GM12878 (cell line): ENCODE measurements at regions not wholly inside any gene's neighbourhood (a gene's known extent, or its start where the extent isn't known, plus 50 kb on each side); places are given as distances from the start of the nearest gene placed in this dataset.

Source experiments
- ATAC-seq: fragments of 200-7000 bp; cut with Tn5 transposase; 3 replicates; pipeline ENCODE4 v1.9.1; 2020; ENCODE audit warnings: mild to moderate bottlenecking, moderate library complexity
- BruUV-seq: library from RNA; stranded (reverse); fragments of 400-500 nt; replicated peaks from 2 replicates; lab custom pipeline; 2021; lab: Mats Ljungman, UMichigan
- CTCF ChIA-PET: fragments of 300-600 bp; sonication (Branson Sonifier 250); formaldehyde crosslinking; extraction: SDS; loops from one replicate; lab custom pipeline; 2021; ENCODE audit warnings: inconsistent platforms; lab: Yijun Ruan, JAX
- POLR2A ChIA-PET: fragments of 350-600 bp; formaldehyde crosslinking; extraction: SDS; loops from one replicate; lab custom pipeline; 2021; ENCODE audit warnings: inconsistent platforms; lab: Charles Lee
- RAD21 ChIA-PET: fragments of 300-600 bp; sonication (Branson Sonifier 250); formaldehyde crosslinking; loops from one replicate; lab custom pipeline; 2023; ENCODE audit warnings: antibody characterized with exemption; ENCODE audit not compliant: unreplicated experiment; lab: Charles Lee
- SMC1A ChIA-PET: fragments of 300-600 bp; sonication (Branson Sonifier 250); formaldehyde crosslinking; loops from one replicate; lab custom pipeline; 2023; ENCODE audit not compliant: unreplicated experiment, uncharacterized antibody; lab: Charles Lee
- DNase-seq: peaks from one replicate; pipeline ENCODE4 v3.0.0-alpha.2; 2011; ENCODE audit warnings: low read depth, low spot score
- FAIRE-seq: peaks from 3 replicates; lab custom pipeline; 2011; peaks lifted over from hg19 to GRCh38; lab: Jason Lieb, UNC
- H2AFZ ChIP-seq: 2 replicates; pipeline ENCODE4 v1.6.0; 2011; ENCODE audit warnings: low read depth, low read length, control low read depth; ENCODE audit not compliant: control insufficient read depth
- H3K27ac ChIP-seq: 2 replicates; pipeline ENCODE4 v1.5.1; 2011; ENCODE audit warnings: control low read depth; ENCODE audit not compliant: control insufficient read depth, insufficient read depth
- H3K27me3 ChIP-seq, 2 experiments: replicated peaks in 1 of 2; 2 replicates each; pipeline versions ENCODE4 v1.6.0 to v1.6.1; 2011; ENCODE audit warnings: low read length in 1 of 2; ENCODE audit not compliant: control insufficient read depth in 2 of 2, insufficient read depth in 2 of 2
- H3K36me3 ChIP-seq, 2 experiments: 2 replicates each; pipeline ENCODE4 v1.5.1; 2011; ENCODE audit warnings: low read length in 1 of 2; ENCODE audit not compliant: control insufficient read depth in 2 of 2, insufficient read depth in 2 of 2
- H3K4me1 ChIP-seq: 2 replicates; pipeline ENCODE4 v1.6.1; 2011; ENCODE audit warnings: mild to moderate bottlenecking, low read length, moderate library complexity, mixed read lengths; ENCODE audit not compliant: control insufficient read depth, insufficient read depth
- H3K4me2 ChIP-seq: 2 replicates; pipeline ENCODE4 v1.6.0; 2011; ENCODE audit warnings: control low read depth; ENCODE audit not compliant: control insufficient read depth, insufficient read depth
- H3K4me3 ChIP-seq: fragments of 200-600 bp; sonication (generic); 2 replicates; pipeline ENCODE4 v1.5.1; 2016
- H3K79me2 ChIP-seq: 2 replicates; pipeline ENCODE4 v1.6.0; 2011; ENCODE audit warnings: low read length; ENCODE audit not compliant: control insufficient read depth, insufficient read depth
- H3K9ac ChIP-seq: 2 replicates; pipeline ENCODE4 v1.8.0; 2011; ENCODE audit warnings: low read length, control low read depth, mixed read lengths; ENCODE audit not compliant: control insufficient read depth, insufficient read depth
- H3K9me3 ChIP-seq: replicated peaks from 3 replicates; pipeline ENCODE4 v1.5.1; 2011; ENCODE audit warnings: mild to moderate bottlenecking, low read length; ENCODE audit not compliant: control insufficient read depth, insufficient read depth
- H4K20me1 ChIP-seq: 2 replicates; pipeline ENCODE4 v1.6.0; 2011; ENCODE audit not compliant: control insufficient read depth, insufficient read depth
- CBX5 ChIP-seq: sonication (generic); IDR thresholded peaks from 2 replicates; pipeline ENCODE4 v1.6.1; 2016; ENCODE audit warnings: low read depth, moderate library complexity, mild to moderate bottlenecking, inconsistent platforms
- EP300 ChIP-seq, 2 experiments: fragments of 150-350 bp in 1 of 2; IDR thresholded peaks; 2 replicates each; pipeline ENCODE4 v1.6.1; 2011 to 2012; ENCODE audit warnings: low read depth in 2 of 2, low read length in 2 of 2, borderline replicate concordance in 1 of 2, improper control_type of control experiment in 1 of 2, inconsistent platforms in 1 of 2; ENCODE audit not compliant: control insufficient read depth in 1 of 2
- IKZF2 ChIP-seq, 2 experiments: fragments of 450-650 bp; IDR thresholded peaks; 2 replicates each; pipeline ENCODE4 v1.6.1; 2017; ENCODE audit warnings: mild to moderate bottlenecking in 2 of 2, moderate library complexity in 2 of 2
- SMAD1 ChIP-seq: fragments of 450-650 bp; IDR thresholded peaks from 2 replicates; pipeline ENCODE4 v1.6.1; 2018; ENCODE audit warnings: mild to moderate bottlenecking, low read depth; ENCODE audit not compliant: partially characterized antibody
- SRF ChIP-seq, 2 experiments: IDR thresholded peaks; 2 replicates each; pipeline ENCODE4 v1.6.1; 2011; ENCODE audit warnings: low read depth in 2 of 2, low read length in 2 of 2, mild to moderate bottlenecking in 1 of 2, moderate library complexity in 1 of 2
- TCF7 ChIP-seq: IDR thresholded peaks from 2 replicates; pipeline ENCODE4 v1.6.1; 2014; ENCODE audit warnings: antibody characterized with exemption, borderline replicate concordance
- ZBED1 ChIP-seq: IDR thresholded peaks from 2 replicates; pipeline ENCODE4 v1.6.1; 2016; ENCODE audit warnings: borderline replicate concordance
- WGBS: methylation state at CpG from one replicate; pipeline ENCODE4 v1.1.6; 2016; ENCODE audit warnings: low lambda C conversion rate; ENCODE audit not compliant: insufficient replicate concordance, insufficient coverage; ENCODE audit errors: missing lambda C conversion rate; 5-methylcytosine and 5-hydroxymethylcytosine counted together
- in situ Hi-C: fragments of 300-500 bp; cut with MboI; formaldehyde crosslinking; loops from 9 replicates; pipeline ENCODE4 v1.14.3; 2018; ENCODE audit warnings: mixed read lengths
- intact Hi-C: fragments of 100-400 bp; cut with micrococcal nuclease; formaldehyde crosslinking; loops from one replicate; pipeline ENCODE4 v1.14.2; 2022; ENCODE audit not compliant: unreplicated experiment
- TF ChIP-seq, protein P1 (sequence below): fragments of 450-650 bp; IDR thresholded peaks from 2 replicates; pipeline ENCODE4 v1.6.1; 2017; ENCODE audit warnings: mild to moderate bottlenecking
- TF ChIP-seq, protein P2 (sequence below): IDR thresholded peaks from 2 replicates; pipeline ENCODE4 v1.6.1; 2012; ENCODE audit warnings: improper control_type of control experiment, low read depth, low read length; ENCODE audit not compliant: insufficient replicate concordance
- TF ChIP-seq, protein P3 (sequence below): fragments of 450-650 bp; IDR thresholded peaks from 2 replicates; pipeline ENCODE4 v1.6.1; 2016; ENCODE audit warnings: mild to moderate bottlenecking, moderate library complexity, borderline replicate concordance
- TF ChIP-seq, protein P4 (sequence below): fragments of 450-650 bp; IDR thresholded peaks from 2 replicates; pipeline ENCODE4 v1.6.1; 2016; ENCODE audit warnings: mild to moderate bottlenecking

DNA sequence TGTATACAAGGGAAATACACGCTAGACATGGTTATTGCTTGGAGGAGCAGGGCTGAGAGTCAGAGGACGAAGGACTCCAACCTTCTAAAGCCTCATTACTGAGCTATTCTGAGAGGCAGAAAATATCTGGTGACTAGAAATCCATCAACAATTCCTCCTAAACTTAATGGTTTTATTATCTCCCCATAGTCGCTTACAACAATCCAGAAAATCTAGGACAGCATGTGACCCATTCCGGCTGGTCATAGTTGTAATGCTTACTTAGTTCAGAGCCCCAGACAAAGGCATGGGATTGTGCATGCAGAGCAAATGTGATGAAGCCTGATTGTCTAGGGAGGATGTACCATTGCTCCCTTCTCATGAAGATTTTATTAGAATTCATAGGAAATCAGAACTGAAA is 114.5 kb upstream of the PLXNA2 start:
- ChIA-PET RAD21 (no interaction called here), POLR2A (no interaction called here), SMC1A (no interaction called here), CTCF (interaction anchor here (0.6 kb wide), 1 partner anchor 279 kb away, joined by 3 read pairs; no protein-coding TSS in a partner anchor)
- Histone ChIP-seq H2AFZ (no peak overlapping the region), H3K9me3 (no peaks in the 10 kb centered on the region), H3K9ac (no peak overlapping the region), H3K27ac (no peak overlapping the region), H3K4me3 (no peak overlapping the region), H3K36me3 (no peaks in the 10 kb centered on the region), H3K27me3 (no peaks in the 10 kb centered on the region; a peak in 2 of 4 replicates), H3K79me2 (no peaks in the 10 kb centered on the region), H3K4me1 (no peaks in the 10 kb centered on the region), H3K4me2 (no peak overlapping the region), H4K20me1 (no peaks in the 10 kb centered on the region)
- in situ Hi-C loops (no loop called here), intact Hi-C loops (no loop called here)
- ATAC-seq = no peak
- BruUV-seq = no TSS peak
- no peak for DNase-seq
- 26% methylated on average over 4 of the region's 4 CpGs for WGBS
- FAIRE-seq = no peak
- TF ChIP-seq, protein P1, sequence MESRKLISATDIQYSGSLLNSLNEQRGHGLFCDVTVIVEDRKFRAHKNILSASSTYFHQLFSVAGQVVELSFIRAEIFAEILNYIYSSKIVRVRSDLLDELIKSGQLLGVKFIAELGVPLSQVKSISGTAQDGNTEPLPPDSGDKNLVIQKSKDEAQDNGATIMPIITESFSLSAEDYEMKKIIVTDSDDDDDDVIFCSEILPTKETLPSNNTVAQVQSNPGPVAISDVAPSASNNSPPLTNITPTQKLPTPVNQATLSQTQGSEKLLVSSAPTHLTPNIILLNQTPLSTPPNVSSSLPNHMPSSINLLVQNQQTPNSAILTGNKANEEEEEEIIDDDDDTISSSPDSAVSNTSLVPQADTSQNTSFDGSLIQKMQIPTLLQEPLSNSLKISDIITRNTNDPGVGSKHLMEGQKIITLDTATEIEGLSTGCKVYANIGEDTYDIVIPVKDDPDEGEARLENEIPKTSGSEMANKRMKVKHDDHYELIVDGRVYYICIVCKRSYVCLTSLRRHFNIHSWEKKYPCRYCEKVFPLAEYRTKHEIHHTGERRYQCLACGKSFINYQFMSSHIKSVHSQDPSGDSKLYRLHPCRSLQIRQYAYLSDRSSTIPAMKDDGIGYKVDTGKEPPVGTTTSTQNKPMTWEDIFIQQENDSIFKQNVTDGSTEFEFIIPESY = no peak
- TF ChIP-seq, protein P2, sequence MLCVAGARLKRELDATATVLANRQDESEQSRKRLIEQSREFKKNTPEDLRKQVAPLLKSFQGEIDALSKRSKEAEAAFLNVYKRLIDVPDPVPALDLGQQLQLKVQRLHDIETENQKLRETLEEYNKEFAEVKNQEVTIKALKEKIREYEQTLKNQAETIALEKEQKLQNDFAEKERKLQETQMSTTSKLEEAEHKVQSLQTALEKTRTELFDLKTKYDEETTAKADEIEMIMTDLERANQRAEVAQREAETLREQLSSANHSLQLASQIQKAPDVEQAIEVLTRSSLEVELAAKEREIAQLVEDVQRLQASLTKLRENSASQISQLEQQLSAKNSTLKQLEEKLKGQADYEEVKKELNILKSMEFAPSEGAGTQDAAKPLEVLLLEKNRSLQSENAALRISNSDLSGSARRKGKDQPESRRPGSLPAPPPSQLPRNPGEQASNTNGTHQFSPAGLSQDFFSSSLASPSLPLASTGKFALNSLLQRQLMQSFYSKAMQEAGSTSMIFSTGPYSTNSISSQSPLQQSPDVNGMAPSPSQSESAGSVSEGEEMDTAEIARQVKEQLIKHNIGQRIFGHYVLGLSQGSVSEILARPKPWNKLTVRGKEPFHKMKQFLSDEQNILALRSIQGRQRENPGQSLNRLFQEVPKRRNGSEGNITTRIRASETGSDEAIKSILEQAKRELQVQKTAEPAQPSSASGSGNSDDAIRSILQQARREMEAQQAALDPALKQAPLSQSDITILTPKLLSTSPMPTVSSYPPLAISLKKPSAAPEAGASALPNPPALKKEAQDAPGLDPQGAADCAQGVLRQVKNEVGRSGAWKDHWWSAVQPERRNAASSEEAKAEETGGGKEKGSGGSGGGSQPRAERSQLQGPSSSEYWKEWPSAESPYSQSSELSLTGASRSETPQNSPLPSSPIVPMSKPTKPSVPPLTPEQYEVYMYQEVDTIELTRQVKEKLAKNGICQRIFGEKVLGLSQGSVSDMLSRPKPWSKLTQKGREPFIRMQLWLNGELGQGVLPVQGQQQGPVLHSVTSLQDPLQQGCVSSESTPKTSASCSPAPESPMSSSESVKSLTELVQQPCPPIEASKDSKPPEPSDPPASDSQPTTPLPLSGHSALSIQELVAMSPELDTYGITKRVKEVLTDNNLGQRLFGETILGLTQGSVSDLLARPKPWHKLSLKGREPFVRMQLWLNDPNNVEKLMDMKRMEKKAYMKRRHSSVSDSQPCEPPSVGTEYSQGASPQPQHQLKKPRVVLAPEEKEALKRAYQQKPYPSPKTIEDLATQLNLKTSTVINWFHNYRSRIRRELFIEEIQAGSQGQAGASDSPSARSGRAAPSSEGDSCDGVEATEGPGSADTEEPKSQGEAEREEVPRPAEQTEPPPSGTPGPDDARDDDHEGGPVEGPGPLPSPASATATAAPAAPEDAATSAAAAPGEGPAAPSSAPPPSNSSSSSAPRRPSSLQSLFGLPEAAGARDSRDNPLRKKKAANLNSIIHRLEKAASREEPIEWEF = no peak
- TF ChIP-seq SMAD1 (no peak), ZBED1 (no peak), TCF7 (no peak), EP300 (IDR thresholded peaks at IDR 0.05; ENCODE audit: borderline replicate concordance in 1 of 2, control insufficient read depth in 1 of 2, low read depth in 2 of 2, low read length in 2 of 2) (no peak), CBX5 (no peak), SRF (IDR thresholded peaks at IDR 0.05; ENCODE audit: low read depth in 2 of 2, low read length in 2 of 2) (no peak), IKZF2 (IDR thresholded peaks at IDR 0.05) (no peak)
- TF ChIP-seq, protein P3, sequence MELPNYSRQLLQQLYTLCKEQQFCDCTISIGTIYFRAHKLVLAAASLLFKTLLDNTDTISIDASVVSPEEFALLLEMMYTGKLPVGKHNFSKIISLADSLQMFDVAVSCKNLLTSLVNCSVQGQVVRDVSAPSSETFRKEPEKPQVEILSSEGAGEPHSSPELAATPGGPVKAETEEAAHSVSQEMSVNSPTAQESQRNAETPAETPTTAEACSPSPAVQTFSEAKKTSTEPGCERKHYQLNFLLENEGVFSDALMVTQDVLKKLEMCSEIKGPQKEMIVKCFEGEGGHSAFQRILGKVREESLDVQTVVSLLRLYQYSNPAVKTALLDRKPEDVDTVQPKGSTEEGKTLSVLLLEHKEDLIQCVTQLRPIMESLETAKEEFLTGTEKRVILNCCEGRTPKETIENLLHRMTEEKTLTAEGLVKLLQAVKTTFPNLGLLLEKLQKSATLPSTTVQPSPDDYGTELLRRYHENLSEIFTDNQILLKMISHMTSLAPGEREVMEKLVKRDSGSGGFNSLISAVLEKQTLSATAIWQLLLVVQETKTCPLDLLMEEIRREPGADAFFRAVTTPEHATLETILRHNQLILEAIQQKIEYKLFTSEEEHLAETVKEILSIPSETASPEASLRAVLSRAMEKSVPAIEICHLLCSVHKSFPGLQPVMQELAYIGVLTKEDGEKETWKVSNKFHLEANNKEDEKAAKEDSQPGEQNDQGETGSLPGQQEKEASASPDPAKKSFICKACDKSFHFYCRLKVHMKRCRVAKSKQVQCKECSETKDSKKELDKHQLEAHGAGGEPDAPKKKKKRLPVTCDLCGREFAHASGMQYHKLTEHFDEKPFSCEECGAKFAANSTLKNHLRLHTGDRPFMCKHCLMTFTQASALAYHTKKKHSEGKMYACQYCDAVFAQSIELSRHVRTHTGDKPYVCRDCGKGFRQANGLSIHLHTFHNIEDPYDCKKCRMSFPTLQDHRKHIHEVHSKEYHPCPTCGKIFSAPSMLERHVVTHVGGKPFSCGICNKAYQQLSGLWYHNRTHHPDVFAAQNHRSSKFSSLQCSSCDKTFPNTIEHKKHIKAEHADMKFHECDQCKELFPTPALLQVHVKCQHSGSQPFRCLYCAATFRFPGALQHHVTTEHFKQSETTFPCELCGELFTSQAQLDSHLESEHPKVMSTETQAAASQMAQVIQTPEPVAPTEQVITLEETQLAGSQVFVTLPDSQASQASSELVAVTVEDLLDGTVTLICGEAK = no peak
- TF ChIP-seq, protein P4, sequence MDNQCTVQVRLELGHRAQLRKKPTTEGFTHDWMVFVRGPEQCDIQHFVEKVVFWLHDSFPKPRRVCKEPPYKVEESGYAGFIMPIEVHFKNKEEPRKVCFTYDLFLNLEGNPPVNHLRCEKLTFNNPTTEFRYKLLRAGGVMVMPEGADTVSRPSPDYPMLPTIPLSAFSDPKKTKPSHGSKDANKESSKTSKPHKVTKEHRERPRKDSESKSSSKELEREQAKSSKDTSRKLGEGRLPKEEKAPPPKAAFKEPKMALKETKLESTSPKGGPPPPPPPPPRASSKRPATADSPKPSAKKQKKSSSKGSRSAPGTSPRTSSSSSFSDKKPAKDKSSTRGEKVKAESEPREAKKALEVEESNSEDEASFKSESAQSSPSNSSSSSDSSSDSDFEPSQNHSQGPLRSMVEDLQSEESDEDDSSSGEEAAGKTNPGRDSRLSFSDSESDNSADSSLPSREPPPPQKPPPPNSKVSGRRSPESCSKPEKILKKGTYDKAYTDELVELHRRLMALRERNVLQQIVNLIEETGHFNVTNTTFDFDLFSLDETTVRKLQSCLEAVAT = no peak
